ENCODE measurements at regions not wholly inside any gene's neighbourhood (a gene's known extent, or its start where the extent isn't known, plus 50 kb on each side); places are given as distances from the start of the nearest gene placed in this dataset.

- intact Hi-C loops (cut with DNase I) = no loop called here
- DNase-seq = no peak
These were observed 225.5 kb downstream of the ATG4C start for GRCh38 chr1:63009421-63009820.

GRCh38 chr1:63010913-63011660 is 227.2 kb downstream of the ATG4C start:
- no peak for DNase-seq
- 72 to 80% (median 77%) methylated on average over 8 of the region's 8 CpGs for WGBS, 4 donors
- no peak for ATAC-seq
- no peak for TF ChIP-seq POLR2A (IDR thresholded peaks at IDR 0.05)
- no peak for TF ChIP-seq CTCF (IDR thresholded peaks at IDR 0.05)
- no peaks in the 10 kb centered on the region for H3K4me1 ChIP-seq
- intact Hi-C loops (cut with DNase I) = no loop called here
- no peaks in the 10 kb centered on the region for H3K36me3 ChIP-seq
- H3K27ac ChIP-seq = no peak overlapping the region
- H3K4me3 ChIP-seq = no peak overlapping the region
- no peaks in the 10 kb centered on the region for H3K27me3 ChIP-seq
- no peaks in the 10 kb centered on the region for H3K9me3 ChIP-seq

More at GRCh38 chr1:63009421-63009820, 225.5 kb downstream of the ATG4C start:
- H3K4me3 ChIP-seq = no peak overlapping the region
- H3K9me3 ChIP-seq = no peaks in the 10 kb centered on the region
- H3K4me1 ChIP-seq = no peaks in the 10 kb centered on the region
- ATAC-seq = no peak
- no peaks in the 10 kb centered on the region for H3K27me3 ChIP-seq
- WGBS, 4 donors = 76 to 80% (median 80%) methylated on average over 3 of the region's 3 CpGs
- TF ChIP-seq POLR2A (IDR thresholded peaks at IDR 0.05) = no peak
- TF ChIP-seq CTCF (IDR thresholded peaks at IDR 0.05) = no peak
- no peaks in the 10 kb centered on the region for H3K36me3 ChIP-seq
- no peak overlapping the region for H3K27ac ChIP-seq

GRCh38 chr1:63012339-63012738 is 228.4 kb downstream of the ATG4C start:
- Histone ChIP-seq H3K9me3 (no peaks in the 10 kb centered on the region), H3K4me1 (no peaks in the 10 kb centered on the region), H3K27ac (no peak overlapping the region), H3K4me3 (no peak overlapping the region), H3K27me3 (no peaks in the 10 kb centered on the region), H3K36me3 (no peaks in the 10 kb centered on the region)
- 39 to 51% (median 48%) methylated on average over 6 of the region's 6 CpGs for WGBS, 4 donors
- DNase-seq (peak in 1 of 5 donors; percentile 36), ATAC-seq (peak; percentile 42 to 97 (median 88))
- no peak for TF ChIP-seq POLR2A (IDR thresholded peaks at IDR 0.05)
- no peak for TF ChIP-seq CTCF (IDR thresholded peaks at IDR 0.05)
- intact Hi-C loops (cut with DNase I) = no loop called here

- TF ChIP-seq CTCF (IDR thresholded peaks at IDR 0.05) (no peak), POLR2A (IDR thresholded peaks at IDR 0.05) (no peak)
- ATAC-seq (no peak), DNase-seq (no peak)
- intact Hi-C loops (cut with DNase I) = no loop called here
- Histone ChIP-seq H3K36me3 (no peaks in the 10 kb centered on the region), H3K27me3 (no peaks in the 10 kb centered on the region), H3K4me1 (no peaks in the 10 kb centered on the region), H3K27ac (no peak overlapping the region), H3K4me3 (no peak overlapping the region), H3K9me3 (no peaks in the 10 kb centered on the region)
- WGBS, 4 donors = 90 to 97% (median 94%) methylated on average over 2 of the region's 2 CpGs
These were observed 230.3 kb downstream of the ATG4C start for GRCh38 chr1:63014267-63014666.
